GM19240 (cell line): ENCODE measurements at regions not wholly inside any gene's neighbourhood (a gene's known extent, or its start where the extent isn't known, plus 50 kb on each side); places are given as distances from the start of the nearest gene placed in this dataset.
"Not testable (repeated sequence)": the region's sequence is repeated elsewhere in the genome, so short reads cannot be mapped to it uniquely, and the experiment has no call there.

Experiments used
- DNase-seq: peaks from one replicate; pipeline ENCODE4 v3.0.0; 2011; ENCODE audit warnings: low spot score; ENCODE audit not compliant: insufficient read length

- no peak for DNase-seq
Observed at GRCh38 chr9:74413876-74414275, 83.3 kb upstream of the RORB start.

- DNase-seq, result no peak
Observed at GRCh38 chr9:74414325-74414724, 82.8 kb upstream of the RORB start.

- DNase-seq, result no peak
Observed at GRCh38 chr9:74415995-74416394, 81.1 kb upstream of the RORB start.

- not testable (repeated sequence) for DNase-seq
Observed at GRCh38 chr9:74424488-74424887, 72.6 kb upstream of the RORB start.

GRCh38 chr9:74431467-74431866 lies 65.7 kb upstream of the RORB start:
- DNase-seq, result no peak

- no peak for DNase-seq
Observed at GRCh38 chr9:74443036-74443750, 53.9 kb upstream of the RORB start.

GRCh38 chr9:74444369-74444768 lies 52.8 kb upstream of the RORB start:
- DNase-seq, result no peak
